Keratinocyte (primary cell): ENCODE measurements at regions not wholly inside any gene's neighbourhood (a gene's known extent, or its start where the extent isn't known, plus 50 kb on each side); places are given as distances from the start of the nearest gene placed in this dataset.

Experiments used
- CTCF ChIP-seq, 3 experiments: IDR thresholded peaks in 1 of 3; conservative IDR thresholded peaks in 1 of 3; optimal IDR thresholded peaks in 1 of 3; 2 replicates in 2 of 3; 3 replicates in 1 of 3; pipeline versions ENCODE3 to v1.5.1; 2011; ENCODE audit warnings: low read length in 3 of 3, mild to moderate bottlenecking in 3 of 3, moderate library complexity in 2 of 3, control low read depth in 1 of 3, inconsistent platforms in 1 of 3; ENCODE audit not compliant: insufficient read depth in 2 of 3; ENCODE audit errors: extremely low read depth in 1 of 3
- EZH2 ChIP-seq: IDR thresholded peaks from one replicate; pipeline ENCODE4 v1.6.1; 2012; ENCODE audit warnings: inconsistent platforms, mild to moderate bottlenecking, low read length, moderate library complexity

DNA sequence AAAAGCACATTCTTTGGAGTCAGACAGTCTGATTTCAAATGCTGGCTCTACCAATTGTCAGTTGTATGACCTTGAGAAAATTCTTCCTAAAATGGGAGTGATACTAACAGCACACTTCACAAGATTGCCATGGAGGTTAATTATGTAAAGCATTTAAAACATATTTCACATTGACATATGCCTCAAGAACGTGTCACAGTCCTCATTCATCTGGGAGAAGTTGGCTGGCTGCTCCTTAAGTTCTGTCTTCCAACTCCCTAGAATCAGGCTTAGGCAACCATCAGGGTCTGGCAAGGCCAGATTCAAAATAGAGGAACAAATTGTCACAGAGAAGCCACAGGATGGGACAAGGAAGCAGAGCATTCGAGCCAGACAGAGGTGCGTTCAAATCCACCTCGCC is 228.0 kb upstream of the RND3 start:
- TF ChIP-seq CTCF (optimal IDR thresholded peaks at IDR 0.05 in 1 of 3, IDR thresholded peaks at IDR 0.05 in 1 of 3, conservative IDR thresholded peaks at IDR 0.05 in 1 of 3; ENCODE audit: extremely low read depth in 1 of 3, insufficient read depth in 2 of 3, low read length in 3 of 3) (no peak), EZH2 (no peak)
